ENCODE measurements at regions not wholly inside any gene's neighbourhood (a gene's known extent, or its start where the extent isn't known, plus 50 kb on each side); places are given as distances from the start of the nearest gene placed in this dataset.

DNA sequence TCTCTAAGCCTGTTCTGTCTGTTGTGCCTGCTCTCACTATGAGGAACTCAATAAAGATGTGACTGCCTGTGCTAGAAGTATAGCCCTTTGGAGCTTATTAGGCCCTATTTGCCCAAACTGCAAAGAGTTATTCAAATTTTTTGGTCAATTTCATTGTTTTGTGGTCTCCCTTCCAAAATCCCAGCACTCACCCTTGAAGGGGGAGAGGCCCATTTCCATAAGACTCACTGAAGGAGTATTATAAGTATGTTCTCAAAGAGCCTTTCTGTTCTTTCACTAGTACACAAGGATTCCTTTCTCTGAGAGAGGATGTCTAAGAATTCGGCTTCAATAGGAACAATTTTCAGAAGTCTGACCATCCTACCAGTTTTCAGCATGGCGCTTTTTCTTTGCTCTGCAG lies 641.9 kb upstream of the REG3G start:
- Histone ChIP-seq H3K4me1 (ENCODE audit: control insufficient read depth in 4 of 4, insufficient read depth in 4 of 4, low read length in 3 of 4) (no peaks in the 10 kb centered on the region), H3K4me3 (ENCODE audit: low read depth in 1 of 3, low read length in 3 of 3) (no peak overlapping the region), H3K9ac (ENCODE audit: low read depth in 1 of 2, low read length in 2 of 2) (no peak overlapping the region), H3K9me3 (ENCODE audit: control insufficient read depth in 4 of 4, low read length in 3 of 4) (no peaks in the 10 kb centered on the region), H3K27ac (ENCODE audit: low read depth in 1 of 2, low read length in 2 of 2) (no peak overlapping the region), H3K27me3 (ENCODE audit: control insufficient read depth in 4 of 4, insufficient read depth in 4 of 4, low read length in 3 of 4) (no peaks in the 10 kb centered on the region), H3K36me3 (ENCODE audit: control insufficient read depth in 4 of 4, insufficient read depth in 3 of 4, low read depth in 1 of 4, low read length in 3 of 4) (no peaks in the 10 kb centered on the region)
- 59% methylated on average over 2 of the region's 2 CpGs for WGBS
- TF ChIP-seq, protein P1, sequence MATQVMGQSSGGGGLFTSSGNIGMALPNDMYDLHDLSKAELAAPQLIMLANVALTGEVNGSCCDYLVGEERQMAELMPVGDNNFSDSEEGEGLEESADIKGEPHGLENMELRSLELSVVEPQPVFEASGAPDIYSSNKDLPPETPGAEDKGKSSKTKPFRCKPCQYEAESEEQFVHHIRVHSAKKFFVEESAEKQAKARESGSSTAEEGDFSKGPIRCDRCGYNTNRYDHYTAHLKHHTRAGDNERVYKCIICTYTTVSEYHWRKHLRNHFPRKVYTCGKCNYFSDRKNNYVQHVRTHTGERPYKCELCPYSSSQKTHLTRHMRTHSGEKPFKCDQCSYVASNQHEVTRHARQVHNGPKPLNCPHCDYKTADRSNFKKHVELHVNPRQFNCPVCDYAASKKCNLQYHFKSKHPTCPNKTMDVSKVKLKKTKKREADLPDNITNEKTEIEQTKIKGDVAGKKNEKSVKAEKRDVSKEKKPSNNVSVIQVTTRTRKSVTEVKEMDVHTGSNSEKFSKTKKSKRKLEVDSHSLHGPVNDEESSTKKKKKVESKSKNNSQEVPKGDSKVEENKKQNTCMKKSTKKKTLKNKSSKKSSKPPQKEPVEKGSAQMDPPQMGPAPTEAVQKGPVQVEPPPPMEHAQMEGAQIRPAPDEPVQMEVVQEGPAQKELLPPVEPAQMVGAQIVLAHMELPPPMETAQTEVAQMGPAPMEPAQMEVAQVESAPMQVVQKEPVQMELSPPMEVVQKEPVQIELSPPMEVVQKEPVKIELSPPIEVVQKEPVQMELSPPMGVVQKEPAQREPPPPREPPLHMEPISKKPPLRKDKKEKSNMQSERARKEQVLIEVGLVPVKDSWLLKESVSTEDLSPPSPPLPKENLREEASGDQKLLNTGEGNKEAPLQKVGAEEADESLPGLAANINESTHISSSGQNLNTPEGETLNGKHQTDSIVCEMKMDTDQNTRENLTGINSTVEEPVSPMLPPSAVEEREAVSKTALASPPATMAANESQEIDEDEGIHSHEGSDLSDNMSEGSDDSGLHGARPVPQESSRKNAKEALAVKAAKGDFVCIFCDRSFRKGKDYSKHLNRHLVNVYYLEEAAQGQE (IDR thresholded peaks at IDR 0.05), result no peak
- TF ChIP-seq EGR1 (IDR thresholded peaks at IDR 0.05; ENCODE audit: low read depth in 2 of 2), result no peak
- no peak for TF ChIP-seq RXRA (IDR thresholded peaks at IDR 0.05)
- TF ChIP-seq, protein P2, sequence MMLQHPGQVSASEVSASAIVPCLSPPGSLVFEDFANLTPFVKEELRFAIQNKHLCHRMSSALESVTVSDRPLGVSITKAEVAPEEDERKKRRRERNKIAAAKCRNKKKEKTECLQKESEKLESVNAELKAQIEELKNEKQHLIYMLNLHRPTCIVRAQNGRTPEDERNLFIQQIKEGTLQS (IDR thresholded peaks at IDR 0.05), result no peak
- no peak for TF ChIP-seq TAF1 (conservative IDR thresholded peaks at IDR 0.05)
- TF ChIP-seq, protein P3, sequence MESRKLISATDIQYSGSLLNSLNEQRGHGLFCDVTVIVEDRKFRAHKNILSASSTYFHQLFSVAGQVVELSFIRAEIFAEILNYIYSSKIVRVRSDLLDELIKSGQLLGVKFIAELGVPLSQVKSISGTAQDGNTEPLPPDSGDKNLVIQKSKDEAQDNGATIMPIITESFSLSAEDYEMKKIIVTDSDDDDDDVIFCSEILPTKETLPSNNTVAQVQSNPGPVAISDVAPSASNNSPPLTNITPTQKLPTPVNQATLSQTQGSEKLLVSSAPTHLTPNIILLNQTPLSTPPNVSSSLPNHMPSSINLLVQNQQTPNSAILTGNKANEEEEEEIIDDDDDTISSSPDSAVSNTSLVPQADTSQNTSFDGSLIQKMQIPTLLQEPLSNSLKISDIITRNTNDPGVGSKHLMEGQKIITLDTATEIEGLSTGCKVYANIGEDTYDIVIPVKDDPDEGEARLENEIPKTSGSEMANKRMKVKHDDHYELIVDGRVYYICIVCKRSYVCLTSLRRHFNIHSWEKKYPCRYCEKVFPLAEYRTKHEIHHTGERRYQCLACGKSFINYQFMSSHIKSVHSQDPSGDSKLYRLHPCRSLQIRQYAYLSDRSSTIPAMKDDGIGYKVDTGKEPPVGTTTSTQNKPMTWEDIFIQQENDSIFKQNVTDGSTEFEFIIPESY (IDR thresholded peaks at IDR 0.05), result no peak
- TF ChIP-seq YY1 (IDR thresholded peaks at IDR 0.05), result no peak
- TF ChIP-seq SP1 (IDR thresholded peaks at IDR 0.05), result no peak
- no peak for DNase-seq (ENCODE audit: low spot score)

DNA sequence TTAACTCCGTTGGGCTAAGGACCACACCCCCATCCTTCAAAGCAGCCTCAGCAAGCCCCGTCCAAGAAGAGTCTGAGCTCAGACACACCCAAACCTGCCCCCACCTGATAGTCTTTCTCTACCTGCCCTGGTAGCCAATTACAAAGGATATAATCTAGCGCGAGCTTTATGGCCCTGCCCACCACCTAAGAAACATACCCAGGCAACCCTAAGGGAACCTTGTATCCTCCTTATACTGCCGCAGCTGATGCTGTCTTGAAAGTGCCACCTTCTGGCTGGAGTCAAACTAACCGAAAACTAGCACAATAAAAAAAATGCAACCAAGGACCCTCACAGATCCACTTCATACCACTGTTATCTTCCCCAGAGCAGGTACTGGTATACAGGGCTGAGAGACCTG lies 628.3 kb upstream of the REG3G start:
- H3K27me3 ChIP-seq (ENCODE audit: control insufficient read depth in 4 of 4, insufficient read depth in 4 of 4, low read length in 3 of 4), result no peaks in the 10 kb centered on the region
- 88% methylated on average over 6 of the region's 6 CpGs for WGBS
- no peak for DNase-seq (ENCODE audit: low spot score)
- TF ChIP-seq FOXA2 (IDR thresholded peaks at IDR 0.05) (no peak), HNF4A (conservative IDR thresholded peaks at IDR 0.05) (no peak)
- H3K9me3 ChIP-seq (ENCODE audit: control insufficient read depth in 4 of 4, low read length in 3 of 4), result peaks cover 0 to 6% (median 2%) of the 10 kb centered on the region in 4 donors
- H3K4me3 ChIP-seq (ENCODE audit: low read depth in 1 of 3, low read length in 3 of 3), result no peak overlapping the region
- H3K36me3 ChIP-seq (ENCODE audit: control insufficient read depth in 4 of 4, insufficient read depth in 3 of 4, low read depth in 1 of 4, low read length in 3 of 4), result no peaks in the 10 kb centered on the region
- no peak overlapping the region for H3K27ac ChIP-seq (ENCODE audit: low read depth in 1 of 2, low read length in 2 of 2)
- no peaks in the 10 kb centered on the region for H3K4me1 ChIP-seq (ENCODE audit: control insufficient read depth in 4 of 4, insufficient read depth in 4 of 4, low read length in 3 of 4)
- no peak overlapping the region for H3K9ac ChIP-seq (ENCODE audit: low read depth in 1 of 2, low read length in 2 of 2)

DNA sequence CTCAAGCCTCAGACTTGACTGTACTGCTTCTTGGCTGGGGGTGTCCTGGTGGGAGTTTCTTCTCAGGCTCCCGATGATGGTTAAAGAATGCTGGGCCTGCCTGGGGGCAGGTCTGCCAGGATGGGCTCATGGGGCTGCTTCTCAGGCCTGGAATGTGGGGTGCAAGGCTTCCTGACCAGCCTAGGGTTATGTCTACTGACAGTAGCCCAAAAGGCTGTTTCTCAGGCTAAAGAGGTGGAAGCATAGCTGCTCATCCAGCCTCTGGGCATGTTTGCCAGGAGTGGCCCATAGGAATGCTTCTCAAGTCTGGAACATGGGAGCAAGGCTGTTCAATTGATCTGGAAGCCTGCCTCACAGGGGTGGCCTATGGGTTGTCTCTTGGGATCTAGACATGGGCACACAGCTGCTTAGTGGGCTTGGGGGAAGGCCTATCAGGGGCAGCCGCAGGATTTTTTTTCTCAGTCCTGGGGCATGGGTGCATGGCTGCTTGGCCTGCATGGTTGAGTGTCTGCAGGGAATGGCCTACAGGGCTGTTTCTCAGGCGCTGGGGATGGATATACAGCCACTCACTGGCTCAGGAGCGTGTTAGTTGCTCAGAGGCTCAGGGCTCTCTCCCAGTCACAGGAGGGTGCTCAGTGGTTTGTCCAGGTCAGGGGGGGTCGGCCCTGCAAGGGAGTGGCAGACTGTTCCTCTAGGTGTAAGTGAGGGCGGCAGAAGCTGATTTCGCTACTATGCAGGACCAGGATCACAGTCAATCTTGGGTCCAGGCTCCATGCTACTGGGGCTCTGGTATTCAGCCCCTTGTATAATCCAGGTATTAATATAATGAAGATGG lies 617.3 kb upstream of the REG3G start:
- 84% methylated on average over 7 of the region's 7 CpGs for WGBS
- no peaks in the 10 kb centered on the region for H3K36me3 ChIP-seq (ENCODE audit: control insufficient read depth in 4 of 4, insufficient read depth in 3 of 4, low read depth in 1 of 4, low read length in 3 of 4)
- no peak overlapping the region for H3K27ac ChIP-seq (ENCODE audit: low read depth in 1 of 2, low read length in 2 of 2)
- H3K4me3 ChIP-seq (ENCODE audit: low read depth in 1 of 3, low read length in 3 of 3), result no peak overlapping the region
- no peak overlapping the region for H3K9ac ChIP-seq (ENCODE audit: low read depth in 1 of 2, low read length in 2 of 2)
- no peaks in the 10 kb centered on the region for H3K4me1 ChIP-seq (ENCODE audit: control insufficient read depth in 4 of 4, insufficient read depth in 4 of 4, low read length in 3 of 4)
- no peak for DNase-seq (ENCODE audit: low spot score)
- no peaks in the 10 kb centered on the region for H3K9me3 ChIP-seq (ENCODE audit: control insufficient read depth in 4 of 4, low read length in 3 of 4)
- H3K27me3 ChIP-seq (ENCODE audit: control insufficient read depth in 4 of 4, insufficient read depth in 4 of 4, low read length in 3 of 4), result no peaks in the 10 kb centered on the region
- TF ChIP-seq JUND (IDR thresholded peaks at IDR 0.05), result no peak
- TF ChIP-seq YY1 (IDR thresholded peaks at IDR 0.05), result no peak
- no peak for TF ChIP-seq NR2F2 (IDR thresholded peaks at IDR 0.05)
- no peak for TF ChIP-seq HNF4G (IDR thresholded peaks at IDR 0.05)
- TF ChIP-seq, protein P2 (IDR thresholded peaks at IDR 0.05), result no peak
- no peak for TF ChIP-seq RXRA (IDR thresholded peaks at IDR 0.05)
- no peak for TF ChIP-seq FOXA2 (IDR thresholded peaks at IDR 0.05)
- TF ChIP-seq, protein P4, sequence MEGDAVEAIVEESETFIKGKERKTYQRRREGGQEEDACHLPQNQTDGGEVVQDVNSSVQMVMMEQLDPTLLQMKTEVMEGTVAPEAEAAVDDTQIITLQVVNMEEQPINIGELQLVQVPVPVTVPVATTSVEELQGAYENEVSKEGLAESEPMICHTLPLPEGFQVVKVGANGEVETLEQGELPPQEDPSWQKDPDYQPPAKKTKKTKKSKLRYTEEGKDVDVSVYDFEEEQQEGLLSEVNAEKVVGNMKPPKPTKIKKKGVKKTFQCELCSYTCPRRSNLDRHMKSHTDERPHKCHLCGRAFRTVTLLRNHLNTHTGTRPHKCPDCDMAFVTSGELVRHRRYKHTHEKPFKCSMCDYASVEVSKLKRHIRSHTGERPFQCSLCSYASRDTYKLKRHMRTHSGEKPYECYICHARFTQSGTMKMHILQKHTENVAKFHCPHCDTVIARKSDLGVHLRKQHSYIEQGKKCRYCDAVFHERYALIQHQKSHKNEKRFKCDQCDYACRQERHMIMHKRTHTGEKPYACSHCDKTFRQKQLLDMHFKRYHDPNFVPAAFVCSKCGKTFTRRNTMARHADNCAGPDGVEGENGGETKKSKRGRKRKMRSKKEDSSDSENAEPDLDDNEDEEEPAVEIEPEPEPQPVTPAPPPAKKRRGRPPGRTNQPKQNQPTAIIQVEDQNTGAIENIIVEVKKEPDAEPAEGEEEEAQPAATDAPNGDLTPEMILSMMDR (IDR thresholded peaks at IDR 0.05; ENCODE audit: low read depth, low read length, missing input control), result no peak
- no peak for TF ChIP-seq TAF1 (conservative IDR thresholded peaks at IDR 0.05)
- TF ChIP-seq HNF4A (conservative IDR thresholded peaks at IDR 0.05), result no peak
- TF ChIP-seq RAD21 (IDR thresholded peaks at IDR 0.05), result no peak
- TF ChIP-seq, protein P5, sequence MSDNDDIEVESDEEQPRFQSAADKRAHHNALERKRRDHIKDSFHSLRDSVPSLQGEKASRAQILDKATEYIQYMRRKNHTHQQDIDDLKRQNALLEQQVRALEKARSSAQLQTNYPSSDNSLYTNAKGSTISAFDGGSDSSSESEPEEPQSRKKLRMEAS (IDR thresholded peaks at IDR 0.05), result no peak
- TF ChIP-seq, protein P3 (IDR thresholded peaks at IDR 0.05), result no peak
- TF ChIP-seq SP1 (IDR thresholded peaks at IDR 0.05), result no peak
